ENCODE measurements at regions not wholly inside any gene's neighbourhood (a gene's known extent, or its start where the extent isn't known, plus 50 kb on each side); places are given as distances from the start of the nearest gene placed in this dataset.
A peak's percentile ranks its signal among the peaks of the same experiment; 100 is the strongest.

DNA sequence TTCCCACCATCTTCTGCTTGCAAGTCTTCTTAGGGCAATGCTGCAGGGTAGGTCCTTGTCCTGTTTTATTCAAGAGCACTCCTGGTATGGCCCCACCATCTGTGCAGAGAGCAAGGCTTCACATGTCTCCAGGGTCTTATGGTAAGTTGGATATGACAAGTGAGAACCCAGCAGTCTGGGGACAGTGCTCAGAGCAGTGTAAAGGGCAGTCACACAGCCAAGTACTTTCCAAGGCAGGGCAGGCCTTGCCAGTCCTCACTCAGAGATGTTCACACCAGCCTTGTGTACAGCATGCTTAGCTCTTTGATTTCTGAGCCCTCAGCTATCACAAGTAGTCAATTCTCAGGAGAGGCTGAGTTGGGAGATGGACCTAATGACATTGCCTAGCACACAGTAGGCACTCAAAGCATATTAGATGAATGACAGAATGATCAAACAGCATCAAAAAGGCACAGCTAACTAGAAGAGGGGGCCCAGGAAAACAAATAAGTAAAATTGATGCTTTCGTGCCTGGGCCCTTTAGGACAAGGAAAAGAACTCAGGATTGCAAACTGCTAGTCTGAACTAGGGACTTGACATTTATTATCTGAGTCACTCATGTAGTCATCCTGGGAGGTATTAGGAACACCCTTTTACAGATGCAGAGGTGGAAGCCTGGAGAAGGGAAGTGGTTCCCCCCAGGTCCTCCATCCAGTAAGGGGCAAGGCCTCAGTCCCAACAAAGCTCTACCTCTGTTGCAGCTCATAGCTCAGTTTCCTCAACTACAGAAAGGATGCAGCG lies 86.7 kb upstream of the CTAGE1 start:
- Histone ChIP-seq H3K27ac (ENCODE audit: low read depth in 2 of 2, low read length in 2 of 2) (no peak overlapping the region), H3K4me3 (ENCODE audit: low read length in 3 of 3) (no peak overlapping the region), H3K9me3 (ENCODE audit: control insufficient read depth in 2 of 3, insufficient read depth in 1 of 3, low read length in 3 of 3) (no peaks in the 10 kb centered on the region), H3K27me3 (ENCODE audit: control insufficient read depth, insufficient read depth, low read length) (no peaks in the 10 kb centered on the region), H3K4me1 (ENCODE audit: control insufficient read depth in 2 of 3, insufficient read depth in 2 of 3, low read depth in 1 of 3, low read length in 3 of 3) (peaks cover 0 to 6% (median 3%) of the 10 kb centered on the region in 3 donors), H3K9ac (ENCODE audit: low read length in 3 of 3) (no peak overlapping the region), H3K36me3 (ENCODE audit: control insufficient read depth in 2 of 3, insufficient read depth in 3 of 3, low read length in 3 of 3) (no peaks in the 10 kb centered on the region)
- intact Hi-C loops (cut with DNase I) = no loop called here
- TF ChIP-seq, protein P1, sequence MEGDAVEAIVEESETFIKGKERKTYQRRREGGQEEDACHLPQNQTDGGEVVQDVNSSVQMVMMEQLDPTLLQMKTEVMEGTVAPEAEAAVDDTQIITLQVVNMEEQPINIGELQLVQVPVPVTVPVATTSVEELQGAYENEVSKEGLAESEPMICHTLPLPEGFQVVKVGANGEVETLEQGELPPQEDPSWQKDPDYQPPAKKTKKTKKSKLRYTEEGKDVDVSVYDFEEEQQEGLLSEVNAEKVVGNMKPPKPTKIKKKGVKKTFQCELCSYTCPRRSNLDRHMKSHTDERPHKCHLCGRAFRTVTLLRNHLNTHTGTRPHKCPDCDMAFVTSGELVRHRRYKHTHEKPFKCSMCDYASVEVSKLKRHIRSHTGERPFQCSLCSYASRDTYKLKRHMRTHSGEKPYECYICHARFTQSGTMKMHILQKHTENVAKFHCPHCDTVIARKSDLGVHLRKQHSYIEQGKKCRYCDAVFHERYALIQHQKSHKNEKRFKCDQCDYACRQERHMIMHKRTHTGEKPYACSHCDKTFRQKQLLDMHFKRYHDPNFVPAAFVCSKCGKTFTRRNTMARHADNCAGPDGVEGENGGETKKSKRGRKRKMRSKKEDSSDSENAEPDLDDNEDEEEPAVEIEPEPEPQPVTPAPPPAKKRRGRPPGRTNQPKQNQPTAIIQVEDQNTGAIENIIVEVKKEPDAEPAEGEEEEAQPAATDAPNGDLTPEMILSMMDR (IDR thresholded peaks at IDR 0.05; ENCODE audit: borderline replicate concordance, extremely low read depth, insufficient read depth) = no peak
- DNase-seq = no peak
- no peak for FAIRE-seq

DNA sequence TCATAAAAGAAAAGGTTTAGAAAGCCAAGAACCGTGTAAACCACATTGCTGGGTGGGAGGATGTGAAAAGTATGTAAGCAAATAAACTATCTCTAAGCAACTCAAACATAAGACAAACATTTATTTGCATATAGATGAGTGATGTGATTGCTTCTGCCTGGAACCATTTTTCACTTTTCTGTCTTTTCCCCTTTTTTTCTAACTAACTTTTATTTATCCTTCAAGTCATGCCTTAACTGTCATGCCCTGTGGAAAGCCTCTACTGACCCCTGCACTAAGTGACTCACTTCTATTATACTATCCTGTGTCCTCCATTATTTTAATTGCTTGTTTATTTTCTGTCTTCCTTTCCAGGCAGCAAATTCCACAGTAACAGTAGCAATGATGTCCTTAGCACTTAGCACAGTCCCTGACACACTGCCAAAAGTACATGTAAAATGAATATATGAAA lies 87.5 kb upstream of the CTAGE1 start:
- TF ChIP-seq, protein P1 (IDR thresholded peaks at IDR 0.05; ENCODE audit: borderline replicate concordance, extremely low read depth, insufficient read depth) = no peak
- H3K27me3 ChIP-seq (ENCODE audit: control insufficient read depth, insufficient read depth, low read length) = no peaks in the 10 kb centered on the region
- no peak overlapping the region for H3K9ac ChIP-seq (ENCODE audit: low read length in 3 of 3)
- peaks cover 0 to 6% (median 3%) of the 10 kb centered on the region in 3 donors for H3K4me1 ChIP-seq (ENCODE audit: control insufficient read depth in 2 of 3, insufficient read depth in 2 of 3, low read depth in 1 of 3, low read length in 3 of 3)
- H3K27ac ChIP-seq (ENCODE audit: low read depth in 2 of 2, low read length in 2 of 2) = no peak overlapping the region
- no peaks in the 10 kb centered on the region for H3K36me3 ChIP-seq (ENCODE audit: control insufficient read depth in 2 of 3, insufficient read depth in 3 of 3, low read length in 3 of 3)
- peak in 2 of 5 donors; percentile 9 to 42 for DNase-seq
- no peak overlapping the region for H3K4me3 ChIP-seq (ENCODE audit: low read length in 3 of 3)
- intact Hi-C loops (cut with DNase I) = no loop called here
- FAIRE-seq = no peak
- H3K9me3 ChIP-seq (ENCODE audit: control insufficient read depth in 2 of 3, insufficient read depth in 1 of 3, low read length in 3 of 3) = no peaks in the 10 kb centered on the region

DNA sequence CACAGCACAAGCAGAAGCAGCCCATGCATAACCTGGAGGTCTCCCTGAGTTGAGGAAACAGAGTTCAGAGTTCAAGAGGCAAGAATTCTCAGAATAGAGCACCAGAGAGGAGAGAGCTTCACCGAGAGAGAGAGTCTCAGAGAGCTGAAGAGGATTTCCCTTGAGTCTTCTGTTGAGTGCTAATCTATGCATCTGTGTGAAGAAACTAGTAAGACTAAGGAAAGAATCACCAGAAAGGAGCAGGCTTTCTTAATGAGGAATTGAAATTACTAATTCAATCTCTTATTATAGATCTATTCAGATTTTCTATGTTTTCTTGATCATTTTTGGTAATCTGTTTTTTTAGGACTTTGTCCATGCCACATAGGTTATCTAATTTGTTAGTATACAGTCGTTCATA lies 89.3 kb upstream of the CTAGE1 start:
- no peaks in the 10 kb centered on the region for H3K36me3 ChIP-seq (ENCODE audit: control insufficient read depth in 2 of 3, insufficient read depth in 3 of 3, low read length in 3 of 3)
- no peak for FAIRE-seq
- TF ChIP-seq, protein P1 (IDR thresholded peaks at IDR 0.05; ENCODE audit: borderline replicate concordance, extremely low read depth, insufficient read depth) = no peak
- no peaks in the 10 kb centered on the region for H3K9me3 ChIP-seq (ENCODE audit: control insufficient read depth in 2 of 3, insufficient read depth in 1 of 3, low read length in 3 of 3)
- H3K4me3 ChIP-seq (ENCODE audit: low read length in 3 of 3) = no peak overlapping the region
- H3K9ac ChIP-seq (ENCODE audit: low read length in 3 of 3) = no peak overlapping the region
- no peaks in the 10 kb centered on the region for H3K27me3 ChIP-seq (ENCODE audit: control insufficient read depth, insufficient read depth, low read length)
- H3K4me1 ChIP-seq (ENCODE audit: control insufficient read depth in 2 of 3, insufficient read depth in 2 of 3, low read depth in 1 of 3, low read length in 3 of 3) = peaks cover 0 to 6% (median 3%) of the 10 kb centered on the region in 3 donors
- H3K27ac ChIP-seq (ENCODE audit: low read depth in 2 of 2, low read length in 2 of 2) = no peak overlapping the region
- intact Hi-C loops (cut with DNase I) = no loop called here
- no peak for DNase-seq
